NK-92 (cell line): ENCODE measurements at regions not wholly inside any gene's neighbourhood (a gene's known extent, or its start where the extent isn't known, plus 50 kb on each side); places are given as distances from the start of the nearest gene placed in this dataset.
"Not testable (repeated sequence)": the region's sequence is repeated elsewhere in the genome, so short reads cannot be mapped to it uniquely, and the experiment has no call there.

Experiments
- DNase-seq: peaks from one replicate; lab custom pipeline; 2025; ENCODE audit not compliant: unreplicated experiment; lab: John Stamatoyannopoulos, UW

DNA sequence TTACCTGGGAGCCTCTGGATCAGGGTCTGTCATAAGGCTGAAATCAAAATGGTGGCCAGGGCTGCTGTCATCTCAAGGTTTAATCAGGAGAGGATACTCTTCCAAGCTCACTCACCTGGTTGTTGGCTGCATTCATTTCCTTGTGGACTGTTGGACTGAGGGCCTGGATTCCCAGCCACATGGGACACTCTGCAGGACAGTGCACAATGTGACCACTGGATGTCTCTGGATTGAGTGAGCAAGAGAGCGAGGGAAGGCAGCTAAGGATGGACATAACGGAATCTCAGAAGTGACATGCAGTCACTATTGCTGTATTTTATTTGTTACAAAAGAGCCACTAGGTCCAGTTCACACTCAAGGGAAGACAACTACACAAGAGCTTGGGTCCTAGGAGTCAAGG lies 229.1 kb downstream of the S1PR1 start:
- no peak for DNase-seq

DNA sequence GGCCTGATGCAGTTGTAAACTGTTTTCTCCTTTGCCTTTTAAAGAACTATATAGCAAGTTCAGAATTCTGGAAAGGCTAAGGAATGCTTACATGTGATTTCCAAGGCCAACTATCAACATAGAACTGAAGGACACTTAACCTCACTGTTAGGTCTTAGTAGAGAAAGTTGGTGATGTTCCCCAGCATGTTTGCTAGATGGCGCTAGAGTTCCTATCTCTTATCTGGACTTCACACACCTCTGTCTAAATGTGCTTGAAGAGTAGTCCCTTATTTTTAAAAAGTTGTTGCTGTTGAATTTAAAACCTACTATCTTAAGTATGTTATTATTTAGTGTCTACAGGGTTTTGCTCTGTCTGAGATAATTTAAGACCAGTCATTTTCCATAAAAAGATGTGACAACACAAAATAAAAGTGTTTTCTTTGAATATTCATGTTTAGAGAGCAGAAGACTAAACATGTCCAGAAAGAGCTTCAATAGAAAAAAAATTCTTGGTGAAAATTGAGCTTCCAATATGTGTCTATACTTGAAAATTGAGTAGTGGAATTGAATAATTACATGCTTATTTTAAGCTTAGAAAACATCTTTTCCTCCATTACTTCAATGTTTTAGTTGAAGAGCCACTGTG lies 237.3 kb downstream of the S1PR1 start:
- no peak for DNase-seq

DNA sequence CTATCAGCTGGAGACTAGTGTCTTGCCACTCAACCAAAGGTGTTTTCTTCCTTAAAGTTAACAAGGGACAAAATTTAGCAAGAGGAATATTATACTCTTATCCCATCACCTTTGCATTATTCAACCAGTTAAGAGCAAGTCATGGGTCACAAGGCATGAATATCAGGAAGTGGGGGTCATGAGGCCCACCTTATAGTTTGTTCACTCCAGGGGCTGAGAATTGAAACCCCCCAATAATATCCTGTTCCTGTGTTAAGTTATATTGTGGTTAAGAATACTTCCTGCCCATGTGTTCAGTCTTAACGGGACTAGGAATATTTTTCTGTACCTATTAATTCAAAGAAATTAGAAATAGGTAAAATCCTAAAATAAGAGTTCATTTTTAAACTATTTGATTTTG lies 239.7 kb downstream of the S1PR1 start:
- DNase-seq, result no peak

DNA sequence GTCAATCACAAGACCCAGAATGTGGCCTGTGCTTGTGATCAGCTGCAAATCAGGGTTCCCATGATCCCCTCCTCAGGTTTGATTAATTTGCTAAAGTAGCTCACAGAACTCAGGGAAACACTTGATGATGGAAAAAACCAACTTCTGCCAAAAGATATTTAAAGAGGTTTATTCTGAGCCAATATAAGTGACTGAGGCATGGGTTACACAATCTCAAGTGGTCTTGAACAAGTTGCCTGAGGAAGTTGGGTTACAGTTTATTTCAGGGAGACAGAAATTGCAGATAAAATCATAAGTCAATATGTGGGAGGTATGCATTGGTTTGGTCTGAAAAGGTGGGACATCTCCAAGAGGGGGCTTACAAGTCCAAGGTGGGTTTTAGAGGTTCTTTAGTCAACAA lies 243.1 kb downstream of the S1PR1 start:
- DNase-seq, result no peak

DNA sequence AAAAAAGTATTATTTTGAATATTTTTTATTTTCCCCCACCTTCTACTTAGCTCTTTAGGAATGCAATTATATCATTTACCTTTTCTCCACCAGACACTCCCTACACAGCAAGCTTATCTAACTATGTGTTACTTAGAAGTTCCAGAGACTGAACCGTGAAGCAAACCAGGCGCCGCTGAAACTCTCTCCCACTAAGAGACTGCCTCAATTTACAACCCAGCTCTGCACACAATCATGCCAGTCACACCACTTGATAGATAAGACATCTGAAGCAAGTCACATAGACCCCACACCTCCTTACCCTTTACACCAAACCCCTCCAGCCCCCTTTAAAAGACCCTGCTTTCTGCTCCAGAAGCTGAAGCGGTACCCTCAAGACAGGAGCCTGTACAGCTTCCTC lies 245.5 kb downstream of the S1PR1 start:
- DNase-seq, result no peak

- DNase-seq, result no peak
Observed at GRCh38 chr1:101483982-101484688, 247.3 kb downstream of the S1PR1 start.

- DNase-seq, result no peak
Observed at GRCh38 chr1:101484689-101485338, 248.0 kb downstream of the S1PR1 start.

- no peak for DNase-seq
Observed at GRCh38 chr1:101485712-101486111, 248.9 kb downstream of the S1PR1 start.

DNA sequence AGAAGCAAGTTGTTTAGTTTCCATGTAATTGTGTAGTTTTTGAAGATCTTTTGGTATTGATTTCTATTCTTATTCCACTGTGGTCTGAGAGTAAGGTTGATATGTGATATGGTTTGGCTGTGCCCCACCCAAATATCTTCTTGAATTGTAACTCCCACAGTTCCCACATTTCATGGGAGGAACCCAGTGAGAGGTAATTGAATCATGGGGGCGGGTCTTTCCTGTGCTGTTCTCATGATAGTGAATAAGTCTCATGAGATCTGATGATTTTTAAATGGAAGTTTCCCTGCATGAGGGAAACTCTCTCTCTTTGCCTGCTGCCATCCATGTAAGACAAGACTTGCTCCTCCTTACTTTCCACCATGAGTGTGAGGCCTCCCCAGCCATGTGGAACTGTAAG lies 255.3 kb downstream of the S1PR1 start:
- DNase-seq, result not testable (repeated sequence)

GRCh38 chr1:101493920-101494319 lies 257.1 kb downstream of the S1PR1 start:
- DNase-seq, result not testable (repeated sequence)

DNA sequence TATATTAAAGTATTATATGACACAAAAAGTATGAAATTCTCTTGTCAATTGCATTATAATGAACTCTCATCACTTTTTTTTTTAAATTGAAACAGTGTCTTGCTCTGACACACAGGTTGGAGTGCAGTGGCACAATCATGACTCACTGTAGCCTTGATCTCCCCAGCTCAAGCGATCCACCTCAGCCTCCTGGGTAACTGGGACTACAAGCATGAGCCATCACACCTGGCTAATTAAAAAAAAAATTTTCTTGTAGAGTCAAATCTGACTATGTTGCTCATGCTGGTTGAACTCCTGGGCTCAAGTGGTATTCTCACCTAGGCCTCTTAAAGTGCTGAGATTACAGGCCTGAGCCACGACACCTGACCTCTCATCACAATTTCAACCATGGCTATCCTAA lies 259.3 kb downstream of the S1PR1 start:
- DNase-seq, result no peak

DNA sequence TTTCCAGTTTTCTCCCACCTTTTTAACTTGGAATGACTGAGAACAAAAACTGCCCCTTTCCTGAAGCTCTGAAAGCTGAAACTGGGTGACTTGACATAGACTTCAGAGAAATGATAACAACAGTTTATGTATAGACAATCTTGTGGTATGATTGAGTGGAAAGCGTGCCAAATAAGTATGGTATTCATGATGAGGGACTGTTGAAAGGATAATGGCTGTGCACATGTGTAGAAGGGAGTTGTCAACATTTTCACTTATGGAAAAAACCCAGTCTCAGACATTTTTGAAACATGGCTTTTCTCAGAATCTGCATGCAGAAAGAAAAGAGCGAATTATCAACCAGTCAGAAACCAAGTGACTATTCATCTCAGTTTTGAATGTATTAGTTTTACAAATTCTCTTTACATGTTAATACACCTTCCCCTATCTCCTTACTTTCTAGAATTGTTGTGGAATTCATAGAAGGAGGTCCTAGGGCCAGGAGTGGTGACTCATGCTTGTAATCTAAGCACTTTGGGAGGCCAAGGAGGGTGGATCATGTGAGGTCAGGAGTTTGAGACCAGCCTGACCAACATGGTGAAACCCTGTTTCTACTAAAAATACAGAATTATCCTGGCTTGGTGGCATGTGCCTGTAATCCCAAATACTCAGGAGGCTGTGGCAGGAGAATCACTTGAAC lies 261.2 kb downstream of the S1PR1 start:
- no peak for DNase-seq

DNA sequence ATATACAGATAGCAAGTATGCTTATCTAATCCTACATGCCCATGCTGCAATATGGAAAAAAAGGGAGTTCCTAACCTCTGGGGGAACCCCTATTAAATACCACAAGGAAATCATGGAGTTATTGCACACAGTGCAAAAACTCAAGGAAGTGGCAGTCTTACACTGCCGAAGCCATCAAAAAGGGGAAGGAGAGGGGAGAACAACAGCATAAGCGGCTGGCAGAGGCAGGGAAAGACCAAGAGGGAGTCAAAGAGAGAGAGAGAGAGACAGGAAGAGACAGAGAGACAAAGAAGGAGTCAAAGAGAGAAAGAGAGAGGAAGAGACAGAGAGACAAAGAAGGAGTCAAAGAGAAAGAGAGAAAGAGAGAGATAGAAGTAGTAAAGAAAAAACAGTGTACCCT lies 267.3 kb downstream of the S1PR1 start:
- DNase-seq, result not testable (repeated sequence)

DNA sequence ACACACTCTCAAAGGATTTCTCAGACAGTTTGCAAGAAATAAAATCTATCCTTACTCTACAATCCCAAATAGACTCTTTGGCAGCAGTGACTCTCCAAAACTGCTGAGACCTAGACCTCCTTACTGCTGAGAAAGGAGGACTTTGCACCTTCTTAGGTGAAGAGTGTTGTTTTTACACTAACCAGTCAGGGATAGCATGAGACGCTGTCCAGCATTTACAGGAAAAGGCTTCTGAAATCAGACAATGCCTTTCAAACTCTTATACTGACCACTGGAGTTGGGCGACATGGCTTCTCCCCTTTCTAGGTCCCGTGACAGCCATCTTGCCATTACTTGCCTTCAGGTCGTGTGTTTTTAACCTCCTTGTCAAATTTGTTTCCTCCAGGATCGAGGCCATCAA lies 268.4 kb downstream of the S1PR1 start:
- DNase-seq, result not testable (repeated sequence)

- DNase-seq, result no peak
Observed at GRCh38 chr1:101506541-101507164, 269.8 kb downstream of the S1PR1 start.

DNA sequence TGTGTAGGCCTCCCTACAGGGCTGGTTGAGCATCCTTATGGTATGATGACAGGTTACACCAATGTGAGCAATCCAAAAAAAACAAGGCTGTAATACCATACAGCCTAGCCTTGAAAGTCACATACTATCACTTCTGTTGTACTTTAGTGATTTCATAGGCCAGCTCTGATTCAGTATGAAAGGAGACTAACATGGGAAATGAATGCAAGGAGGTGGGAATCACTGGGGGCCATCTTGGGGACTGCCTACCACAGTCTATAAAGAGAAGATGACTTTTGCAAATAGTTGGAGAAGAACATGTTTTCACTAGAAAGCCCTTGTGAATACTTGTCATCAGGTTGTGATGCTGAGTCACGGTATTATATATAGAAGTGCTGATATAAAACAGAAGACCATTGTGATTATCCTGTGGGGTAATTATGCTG lies 270.7 kb downstream of the S1PR1 start:
- DNase-seq, result no peak

DNA sequence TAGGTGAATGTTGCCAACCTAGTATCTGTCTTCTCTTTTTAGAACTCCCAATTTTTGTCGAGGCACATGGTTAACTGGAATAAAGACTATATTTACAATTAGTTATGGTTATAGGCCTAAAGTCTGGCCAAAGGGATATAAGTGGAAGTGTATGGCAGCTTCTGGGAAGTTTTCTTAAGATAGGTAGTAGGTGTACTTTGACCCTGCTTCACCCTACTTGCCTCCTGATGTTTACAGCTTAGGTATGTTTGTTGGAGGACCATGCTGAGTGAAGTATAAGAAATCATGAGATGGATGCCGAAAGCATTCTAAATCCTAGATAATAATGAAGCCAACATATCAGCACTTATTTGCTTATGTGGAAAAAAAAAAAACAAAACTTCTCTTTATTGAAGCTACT lies 272.1 kb downstream of the S1PR1 start:
- no peak for DNase-seq

DNA sequence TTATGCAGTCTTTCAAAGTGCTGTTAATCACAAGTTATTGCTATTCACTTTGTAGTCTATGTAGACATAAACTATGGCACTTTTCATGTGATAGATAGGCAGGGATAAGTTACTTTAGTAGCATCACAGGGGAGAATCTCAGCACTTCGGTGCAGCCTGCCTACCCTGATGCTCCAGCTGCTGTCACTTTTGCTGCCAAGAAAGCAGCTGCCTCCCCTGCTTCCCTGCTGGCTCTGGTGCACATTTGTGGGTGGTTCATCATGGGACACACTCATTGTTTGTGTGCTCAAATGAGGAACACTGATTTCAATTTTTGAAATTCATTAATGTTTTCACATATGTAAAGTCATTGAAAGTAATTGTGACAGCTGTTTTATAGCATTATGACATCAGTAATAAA lies 272.6 kb downstream of the S1PR1 start:
- DNase-seq, result no peak

DNA sequence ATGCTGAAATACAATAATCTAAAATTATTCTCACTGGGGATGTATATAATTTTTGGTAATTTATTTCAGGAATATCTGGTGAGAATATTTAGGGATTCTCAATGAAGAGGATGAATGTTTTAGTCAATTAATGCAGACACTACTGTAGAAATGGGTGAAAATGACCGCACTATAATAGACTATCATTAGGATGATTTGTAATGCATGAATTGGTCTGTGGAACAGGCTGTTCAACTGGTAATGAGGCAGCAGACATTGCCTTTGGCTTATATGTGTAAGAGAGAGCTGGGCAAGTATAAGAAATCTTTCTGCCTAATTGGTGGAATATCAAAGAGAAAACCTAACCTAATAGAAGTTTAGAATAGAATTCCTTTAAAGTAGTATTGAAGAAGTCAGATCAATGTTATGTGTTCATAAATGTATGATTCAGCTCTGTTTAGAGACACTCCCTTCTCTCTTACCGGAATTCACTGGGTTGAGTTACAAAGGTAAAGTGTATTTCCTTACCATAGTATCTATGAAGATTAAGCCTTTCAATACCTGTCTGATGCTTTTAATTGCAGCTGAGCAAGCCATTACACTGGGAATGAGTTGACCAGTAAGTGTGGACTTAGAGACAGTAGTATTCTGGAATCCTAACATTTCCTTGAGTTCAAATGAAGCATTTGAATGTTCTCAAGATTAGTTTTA lies 274.5 kb downstream of the S1PR1 start:
- DNase-seq, result no peak

GRCh38 chr1:101520302-101520701 lies 283.5 kb downstream of the S1PR1 start:
- no peak for DNase-seq

DNA sequence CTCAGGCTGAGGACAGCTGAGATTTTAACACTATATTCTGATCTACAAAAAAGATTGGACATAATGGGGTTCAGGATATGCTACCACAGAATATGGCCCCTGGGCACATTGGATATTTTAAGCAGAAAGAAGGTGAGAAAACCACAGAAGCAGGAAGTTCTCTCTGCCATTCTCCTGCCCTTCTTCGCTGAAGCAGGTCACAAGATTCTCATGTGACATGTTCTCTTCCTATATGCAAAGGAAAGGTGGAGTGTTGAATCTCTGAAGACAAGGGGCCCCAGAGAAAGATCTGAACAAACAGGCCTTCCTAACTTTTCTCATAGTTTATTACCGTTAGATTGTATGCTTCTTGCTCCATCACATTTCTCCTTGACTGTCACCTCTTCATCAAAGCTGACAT lies 285.7 kb downstream of the S1PR1 start:
- DNase-seq, result no peak
